ENCODE measurements at regions not wholly inside any gene's neighbourhood (a gene's known extent, or its start where the extent isn't known, plus 50 kb on each side); places are given as distances from the start of the nearest gene placed in this dataset.

DNA sequence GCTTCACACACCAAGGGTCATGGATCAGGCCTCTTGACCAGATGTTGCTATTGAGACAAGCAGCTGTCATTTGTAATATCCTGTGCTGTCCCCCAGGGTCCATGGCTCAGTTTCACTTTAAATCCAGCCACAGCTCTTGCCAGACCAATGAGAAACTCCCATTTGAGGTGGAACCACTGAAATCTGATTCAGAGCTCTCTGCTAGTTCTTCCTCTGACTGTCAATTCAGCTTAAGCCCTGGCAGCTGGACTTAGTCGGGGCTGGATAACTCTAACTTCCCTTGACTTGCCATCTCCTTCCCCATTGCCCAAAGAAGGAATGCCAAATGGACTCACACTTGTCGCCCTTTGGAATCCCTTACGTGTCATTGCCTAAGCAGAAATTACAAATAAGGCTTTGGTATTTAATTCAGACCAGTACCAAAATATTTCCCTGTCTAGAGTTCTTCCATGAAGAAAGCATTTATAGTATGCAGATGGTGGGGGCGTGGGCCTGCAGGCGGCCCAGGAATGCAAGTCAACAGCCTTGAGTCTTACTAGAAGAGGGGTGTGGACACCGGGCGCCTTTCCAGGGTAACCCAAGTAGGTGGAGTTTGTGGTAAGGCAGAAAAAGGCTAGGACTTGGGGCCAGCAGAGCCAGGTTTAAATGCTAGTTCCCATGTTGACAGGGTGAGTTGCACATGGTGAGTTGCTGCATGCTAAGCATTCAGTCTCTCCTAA lies 96.9 kb upstream of the TMPO start:
- ATAC-seq (peak; percentile 29), DNase-seq (ENCODE audit: low spot score) (no peak)

DNA sequence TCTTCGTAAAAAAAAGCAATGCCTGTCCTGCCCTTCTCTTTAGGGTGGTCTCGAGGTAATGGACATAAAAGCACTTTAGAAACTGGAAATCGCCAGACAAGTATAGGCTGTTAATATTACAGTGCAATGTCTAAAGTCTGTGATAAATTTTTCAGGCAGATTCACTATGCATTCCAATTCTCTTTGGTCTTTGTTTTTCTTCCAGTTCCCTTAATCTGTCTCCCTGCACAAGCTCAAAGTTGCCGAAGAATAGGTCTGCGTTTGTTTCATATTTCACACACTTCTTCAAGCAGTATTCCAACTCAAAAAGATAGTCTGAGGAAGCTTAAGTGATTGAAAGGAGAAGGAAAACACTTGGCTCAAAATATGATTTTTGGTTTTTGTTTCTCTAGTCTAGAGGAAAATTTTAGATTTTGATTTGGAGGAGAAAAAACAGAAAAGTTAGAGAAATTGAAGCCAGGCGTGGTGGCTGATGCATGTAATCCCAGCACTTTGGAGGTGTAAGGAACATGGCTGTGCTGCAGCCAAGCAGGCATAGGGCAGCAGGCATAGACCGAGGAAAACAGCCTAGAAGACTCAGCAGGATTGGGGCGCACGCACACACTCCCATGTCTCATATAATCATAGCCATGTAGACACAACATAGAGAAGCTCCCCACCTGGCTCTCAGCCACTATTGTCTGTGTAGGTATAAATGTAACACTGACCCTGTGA lies 96.2 kb upstream of the TMPO start:
- no peak for ATAC-seq
- no peak for DNase-seq (ENCODE audit: low spot score)

DNA sequence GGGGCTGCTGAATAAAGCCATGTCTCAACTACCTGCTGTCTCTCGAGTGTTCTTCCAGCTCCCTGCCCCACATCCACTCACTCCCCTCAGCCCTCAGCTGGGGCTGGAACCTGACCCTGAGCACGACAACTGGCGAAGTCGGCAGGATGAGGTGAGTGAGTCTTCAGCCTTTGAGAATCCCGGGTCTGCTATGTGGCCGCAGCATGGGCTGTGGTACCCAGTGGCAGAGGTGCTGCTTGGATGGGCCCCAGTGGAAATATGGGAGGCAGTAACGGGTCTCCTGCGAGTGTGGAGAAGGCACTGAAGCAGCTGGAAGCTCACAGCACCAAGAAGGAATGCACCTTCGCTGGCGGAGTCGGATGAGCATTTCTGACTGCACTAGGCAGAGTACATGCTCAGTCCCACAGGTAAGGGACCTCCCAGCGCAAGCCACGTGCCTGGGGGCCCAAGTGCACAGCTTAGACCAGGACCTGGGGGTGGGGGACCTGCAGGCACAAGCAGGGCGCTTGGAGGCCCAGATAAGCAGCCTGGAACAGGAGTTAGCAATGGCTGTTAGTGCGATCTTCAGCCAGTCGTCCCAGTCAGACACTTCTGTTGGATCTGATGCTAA lies 95.5 kb upstream of the TMPO start:
- no peak for DNase-seq (ENCODE audit: low spot score)
- ATAC-seq: no peak

DNA sequence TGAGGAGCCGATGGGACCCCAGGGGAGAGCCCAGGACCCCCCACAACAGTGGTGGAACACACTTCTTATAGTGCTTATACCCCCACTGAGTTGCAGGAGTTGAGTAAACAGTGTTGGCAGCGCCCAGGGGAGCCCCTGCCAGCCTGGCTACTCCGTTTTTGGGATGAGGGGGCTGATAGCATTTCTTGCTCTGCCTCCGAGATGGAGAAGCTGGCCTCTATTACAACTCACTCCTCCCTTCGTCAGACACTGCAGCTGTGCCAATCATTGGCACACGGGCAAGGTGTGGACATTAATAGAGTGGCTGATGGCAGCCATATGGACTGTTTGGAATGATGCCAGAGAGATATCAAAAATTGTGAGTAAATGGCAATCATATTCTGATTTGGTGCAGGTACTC lies 94.9 kb upstream of the TMPO start:
- ATAC-seq: no peak
- DNase-seq (ENCODE audit: low spot score): no peak

DNA sequence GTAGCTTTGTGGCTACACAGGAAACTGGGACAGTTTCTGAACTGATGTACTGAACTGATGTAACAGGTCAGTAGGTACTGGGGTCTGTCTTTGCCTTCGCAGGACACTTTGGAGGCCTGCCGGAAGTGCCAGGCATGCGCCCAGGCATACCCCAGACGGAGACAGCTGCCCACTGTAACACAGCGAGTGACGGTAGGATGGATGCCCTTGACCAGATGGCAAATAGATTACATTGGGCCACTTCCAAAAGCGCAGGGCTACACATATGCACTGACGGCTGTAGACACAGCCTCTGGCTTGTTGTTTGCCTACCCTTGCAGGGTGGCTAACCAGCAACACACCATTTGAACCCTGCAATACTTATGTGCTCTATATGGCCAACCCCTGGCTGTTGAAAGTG lies 94.1 kb upstream of the TMPO start:
- no peak for ATAC-seq
- no peak for DNase-seq (ENCODE audit: low spot score)

DNA sequence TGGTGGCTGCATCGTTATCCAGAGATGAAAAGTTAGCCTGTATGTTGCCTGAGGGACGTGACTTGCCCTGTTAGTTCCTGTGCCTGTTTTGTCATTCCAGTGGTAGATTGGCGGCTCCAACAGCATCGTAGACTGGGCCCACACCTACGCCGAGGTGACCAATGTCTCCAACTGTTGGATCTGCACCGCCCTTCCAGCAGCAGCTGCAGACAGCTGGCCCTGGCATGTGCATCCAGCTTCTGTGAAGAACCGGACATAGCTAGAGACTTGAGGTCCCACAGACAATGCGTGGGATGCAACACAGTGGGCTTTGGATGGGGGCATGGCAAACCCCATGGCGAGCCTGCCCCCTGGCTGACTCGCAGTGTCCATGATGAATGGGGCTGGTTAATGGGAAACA lies 93.0 kb upstream of the TMPO start:
- ATAC-seq (no peak), DNase-seq (ENCODE audit: low spot score) (no peak)

- ATAC-seq (peak; percentile 42), DNase-seq (ENCODE audit: low spot score) (no peak)
Observed at GRCh38 chr12:98422812-98423211, 92.6 kb upstream of the TMPO start.

DNA sequence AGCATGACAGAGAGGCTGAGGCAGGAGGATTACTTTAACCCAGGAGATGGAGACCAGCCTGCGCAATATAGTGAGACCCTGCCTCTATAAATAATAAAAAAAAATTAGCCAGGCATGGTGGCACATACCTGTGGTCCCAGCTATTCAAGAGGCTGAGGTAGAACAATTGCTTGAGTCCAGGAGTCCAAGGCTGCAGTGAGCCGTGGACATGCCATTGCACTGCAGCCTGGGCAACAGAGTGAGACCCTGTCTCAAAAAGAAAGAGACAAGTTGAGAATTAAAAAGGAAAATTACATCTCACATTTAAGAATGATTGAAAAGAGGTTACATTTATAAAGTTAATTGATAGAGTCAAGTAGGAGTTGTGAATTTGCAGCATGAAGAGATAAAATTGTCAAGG lies 91.4 kb upstream of the TMPO start:
- no peak for DNase-seq (ENCODE audit: low spot score)
- no peak for ATAC-seq

DNA sequence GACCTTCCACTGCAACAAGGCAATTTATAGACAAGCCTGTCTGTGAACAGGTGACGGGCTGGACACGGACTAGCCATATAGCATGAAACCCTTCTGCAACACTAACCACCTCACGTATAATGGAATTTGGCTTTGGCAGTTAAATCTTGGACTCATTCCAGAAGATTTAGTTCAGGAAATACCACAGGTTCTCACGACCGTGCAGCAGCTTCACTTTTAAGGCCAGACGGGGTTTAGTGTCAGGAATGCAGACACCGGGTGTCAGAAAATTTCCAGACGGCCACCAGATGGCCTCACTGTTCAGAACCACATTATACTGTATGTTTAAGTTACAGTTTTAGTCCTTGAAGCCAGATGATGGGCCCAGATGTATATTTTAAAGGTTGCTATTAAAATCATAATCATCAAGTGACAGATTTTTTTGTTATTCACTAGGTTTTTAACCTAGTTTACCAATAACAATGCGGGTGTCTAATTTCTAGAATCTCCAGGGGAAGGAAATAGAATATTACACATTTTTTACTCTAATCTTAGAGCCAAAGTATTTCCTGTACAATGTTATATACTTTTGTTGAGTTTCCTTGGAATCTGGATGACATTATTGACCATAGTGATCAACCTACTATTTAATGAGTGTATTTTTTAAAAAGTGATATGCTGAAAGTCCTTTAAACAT lies 90.5 kb upstream of the TMPO start:
- DNase-seq (ENCODE audit: low spot score) (peak; percentile 61), ATAC-seq (peak; percentile 96)

DNA sequence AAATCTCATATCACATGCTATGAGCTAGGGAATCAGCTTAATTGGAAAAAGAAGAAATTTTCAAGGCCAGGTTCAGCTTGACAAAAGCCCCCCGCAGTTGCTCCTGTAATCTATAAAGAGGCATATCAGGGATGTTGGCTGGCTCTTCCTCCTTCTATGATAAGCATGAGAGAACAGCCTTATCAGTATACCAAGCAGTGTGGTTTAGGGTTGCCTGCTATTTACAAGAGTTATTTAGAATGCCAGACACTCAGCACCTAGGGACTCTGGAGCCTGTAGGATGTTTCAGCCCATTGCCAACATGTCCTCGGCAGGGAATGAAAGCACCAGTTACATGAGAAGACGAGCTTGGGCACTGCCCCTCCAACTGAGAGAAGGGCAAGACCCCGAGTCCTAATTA lies 89.5 kb upstream of the TMPO start:
- DNase-seq (ENCODE audit: low spot score): no peak
- ATAC-seq: no peak

DNA sequence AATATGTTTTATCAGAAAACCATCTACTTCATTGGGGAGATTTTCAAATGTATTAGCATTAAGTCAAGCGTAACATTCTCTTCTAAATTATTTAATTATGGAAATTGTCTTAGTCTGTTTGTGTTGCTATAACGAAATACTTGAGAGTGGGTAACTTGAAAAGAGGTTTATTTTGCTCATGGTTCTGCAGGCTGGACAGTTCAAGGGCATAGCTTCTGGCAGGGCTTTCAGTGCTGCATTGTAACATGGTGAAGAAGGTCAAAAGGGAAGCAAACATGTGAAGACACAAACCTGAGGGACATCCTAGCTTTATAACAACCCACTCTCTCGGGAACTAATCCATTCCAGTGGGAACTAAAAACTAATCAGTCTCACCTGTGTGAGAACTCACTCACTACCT lies 84.3 kb upstream of the TMPO start:
- ATAC-seq: no peak

DNA sequence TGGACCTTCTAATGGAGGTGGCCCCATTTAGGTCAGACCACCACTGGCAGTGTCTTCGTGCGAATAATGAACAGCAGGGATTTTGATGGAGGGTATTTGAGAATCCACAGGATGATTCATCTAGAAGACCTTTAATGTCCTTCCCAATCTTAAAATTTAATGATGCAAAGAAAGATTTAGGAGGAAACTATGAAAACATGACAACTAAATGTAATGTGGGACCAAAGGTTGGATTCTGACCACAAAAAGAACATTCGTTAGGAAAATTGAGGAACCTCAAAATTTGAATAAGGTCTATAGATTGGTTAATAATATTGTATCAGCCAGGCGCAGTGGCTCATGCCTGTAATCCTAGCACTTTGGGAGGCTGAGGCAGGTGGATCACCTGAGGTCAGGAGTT lies 78.2 kb upstream of the TMPO start:
- ATAC-seq: no peak
- no peak for DNase-seq (ENCODE audit: low spot score)

More for the DNA sequence above, 84.3 kb upstream of the TMPO start:
- no peak for DNase-seq (ENCODE audit: low spot score)

DNA sequence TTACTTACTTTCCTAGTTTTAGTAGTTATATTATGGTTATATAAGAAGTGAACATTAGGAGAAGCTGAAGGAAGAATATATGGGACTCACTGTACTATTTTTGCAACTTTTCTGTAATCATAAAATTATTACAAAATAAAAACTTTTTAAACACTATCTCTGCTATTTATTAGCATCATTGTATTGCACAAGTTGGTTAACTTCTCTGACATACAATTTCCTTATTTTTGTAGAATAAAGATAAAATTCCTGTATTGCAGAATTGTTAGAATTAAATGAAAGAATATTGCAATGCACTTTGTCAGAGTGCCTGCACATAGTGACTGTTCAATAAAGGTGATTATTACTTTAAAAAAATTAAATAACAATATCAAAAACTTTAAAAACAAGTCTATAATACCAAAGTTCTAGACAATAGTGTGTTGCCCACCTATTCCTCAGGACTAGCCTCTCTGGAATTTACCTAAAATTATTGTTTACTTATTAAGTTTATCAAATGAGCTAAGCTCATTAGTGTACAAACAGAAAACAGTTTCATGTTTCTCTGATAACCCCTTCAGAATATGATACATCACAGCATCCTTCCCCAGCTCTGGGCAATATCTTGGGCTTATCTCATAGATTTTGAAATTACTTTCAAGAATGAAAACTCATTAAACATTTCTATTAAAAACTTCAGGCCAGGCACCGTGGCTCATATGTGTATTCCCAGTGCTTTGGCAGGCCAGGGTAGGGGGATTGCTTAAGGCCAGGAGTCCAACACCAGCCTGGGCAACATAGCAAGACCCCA lies 77.4 kb upstream of the TMPO start:
- DNase-seq (ENCODE audit: low spot score) (no peak), ATAC-seq (no peak)

DNA sequence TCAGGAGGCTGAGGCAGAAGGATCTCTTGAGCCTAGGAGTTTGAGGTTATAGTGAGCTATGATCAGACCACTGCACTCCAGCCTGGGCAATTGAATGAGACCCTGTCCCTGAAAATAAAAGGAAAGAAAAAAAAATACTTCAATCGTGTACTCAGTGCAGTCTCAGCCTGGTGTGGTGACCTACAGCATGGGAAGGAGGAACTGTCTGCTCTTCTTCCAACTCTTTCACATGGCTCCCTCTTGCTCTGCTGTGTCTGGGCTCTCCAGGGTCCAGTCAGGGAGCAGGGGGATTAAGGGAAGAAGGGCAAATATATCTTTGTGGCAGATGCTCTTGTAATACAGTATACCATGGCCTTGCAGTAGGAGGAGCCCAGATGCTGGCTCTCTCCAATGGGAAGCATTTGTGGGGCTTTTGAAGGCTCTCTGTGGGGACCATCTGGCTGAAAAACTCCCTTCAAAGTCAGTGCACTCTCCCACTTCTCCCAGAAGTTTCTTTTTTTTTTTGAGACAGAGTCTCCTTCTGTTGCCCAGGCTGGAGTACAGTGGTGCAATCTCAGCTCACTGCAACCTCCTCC lies 76.6 kb upstream of the TMPO start:
- no peak for DNase-seq (ENCODE audit: low spot score)
- ATAC-seq: no peak

- DNase-seq (ENCODE audit: low spot score) (no peak), ATAC-seq (peak; percentile 63)
Observed at GRCh38 chr12:98439471-98439951, 75.9 kb upstream of the TMPO start.

GRCh38 chr12:98439981-98440581 lies 75.3 kb upstream of the TMPO start:
- peak; percentile 81 for ATAC-seq
- no peak for DNase-seq (ENCODE audit: low spot score)

GRCh38 chr12:98446060-98446459 lies 69.3 kb upstream of the TMPO start:
- ATAC-seq (no peak), DNase-seq (ENCODE audit: low spot score) (no peak)

DNA sequence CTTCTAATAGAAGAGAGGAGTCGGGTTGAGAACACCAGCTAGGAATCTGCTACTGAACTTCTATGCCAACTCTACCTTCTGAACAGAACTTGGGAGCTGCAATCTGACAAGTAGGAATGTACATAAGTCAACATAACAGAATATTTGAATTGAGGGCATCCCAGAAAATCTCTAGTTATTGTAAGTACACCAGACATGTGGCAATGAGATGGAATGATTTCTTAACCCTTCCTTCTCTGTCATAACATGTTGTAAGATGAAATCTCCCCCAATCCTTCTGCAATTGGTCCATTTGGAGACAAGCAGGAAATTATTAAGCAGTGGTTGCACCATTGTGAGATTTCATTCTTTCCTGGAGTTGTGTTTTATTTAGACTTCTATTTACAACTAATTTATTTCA lies 68.7 kb upstream of the TMPO start:
- no peak for DNase-seq (ENCODE audit: low spot score)
- ATAC-seq: no peak

GRCh38 chr12:98449584-98449983 lies 65.8 kb upstream of the TMPO start:
- DNase-seq (ENCODE audit: low spot score) (no peak), ATAC-seq (no peak)

DNA sequence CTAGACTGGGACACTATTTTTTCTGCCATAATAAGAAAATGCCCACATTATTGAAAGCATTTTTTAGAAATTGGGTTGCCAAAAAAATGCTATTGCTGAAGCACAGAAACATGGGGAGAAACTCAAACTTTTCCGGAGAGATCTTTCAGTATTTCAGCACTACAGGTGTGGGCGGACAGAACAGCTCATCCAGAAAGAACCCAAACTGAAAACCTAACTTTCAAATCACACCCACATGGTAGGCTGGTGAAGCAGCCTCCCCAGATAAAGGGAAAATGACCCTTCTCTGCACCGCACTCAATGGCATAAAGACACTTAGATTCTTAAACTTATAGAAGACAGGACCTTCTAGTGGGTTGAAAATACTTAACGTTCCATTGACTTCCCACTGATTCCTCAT lies 62.3 kb upstream of the TMPO start:
- ATAC-seq: no peak
- no peak for DNase-seq (ENCODE audit: low spot score)
